B cell (primary cell): ENCODE measurements at regions not wholly inside any gene's neighbourhood (a gene's known extent, or its start where the extent isn't known, plus 50 kb on each side); places are given as distances from the start of the nearest gene placed in this dataset.

Experiments used
- EZH2 ChIP-seq: IDR thresholded peaks from 2 replicates; pipeline ENCODE4 v1.6.1; 2012; ENCODE audit warnings: borderline replicate concordance, low read depth, mild to moderate bottlenecking, moderate library complexity, low read length; ENCODE audit not compliant: insufficient read depth, poor library complexity, severe bottlenecking
- TF ChIP-seq, protein P1 (sequence below): fragments of 200-600 bp; IDR thresholded peaks from one replicate; pipeline ENCODE4 v1.8.0; 2022; ENCODE audit warnings: antibody characterized with exemption, mild to moderate bottlenecking

DNA sequence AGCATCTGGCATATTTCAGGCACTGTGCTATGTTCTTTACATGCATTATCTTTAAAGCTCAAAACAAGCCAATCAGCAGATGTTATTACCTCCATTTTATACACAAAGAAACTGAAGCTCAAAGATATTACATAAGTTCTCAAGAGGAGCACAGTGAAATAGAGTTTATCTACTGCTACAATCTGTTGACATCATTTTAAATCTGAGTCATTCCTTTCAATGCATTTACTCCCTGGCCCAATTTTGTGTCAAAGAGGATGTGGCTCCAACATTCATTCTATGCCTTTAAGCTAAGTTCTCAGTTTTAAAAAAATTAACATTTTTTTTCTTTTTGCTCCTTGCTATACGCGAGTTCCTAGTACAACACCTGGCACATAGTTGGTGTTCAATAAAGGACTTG is 486.3 kb upstream of the ZNF462 start:
- no peak for TF ChIP-seq EZH2
- TF ChIP-seq, protein P1, sequence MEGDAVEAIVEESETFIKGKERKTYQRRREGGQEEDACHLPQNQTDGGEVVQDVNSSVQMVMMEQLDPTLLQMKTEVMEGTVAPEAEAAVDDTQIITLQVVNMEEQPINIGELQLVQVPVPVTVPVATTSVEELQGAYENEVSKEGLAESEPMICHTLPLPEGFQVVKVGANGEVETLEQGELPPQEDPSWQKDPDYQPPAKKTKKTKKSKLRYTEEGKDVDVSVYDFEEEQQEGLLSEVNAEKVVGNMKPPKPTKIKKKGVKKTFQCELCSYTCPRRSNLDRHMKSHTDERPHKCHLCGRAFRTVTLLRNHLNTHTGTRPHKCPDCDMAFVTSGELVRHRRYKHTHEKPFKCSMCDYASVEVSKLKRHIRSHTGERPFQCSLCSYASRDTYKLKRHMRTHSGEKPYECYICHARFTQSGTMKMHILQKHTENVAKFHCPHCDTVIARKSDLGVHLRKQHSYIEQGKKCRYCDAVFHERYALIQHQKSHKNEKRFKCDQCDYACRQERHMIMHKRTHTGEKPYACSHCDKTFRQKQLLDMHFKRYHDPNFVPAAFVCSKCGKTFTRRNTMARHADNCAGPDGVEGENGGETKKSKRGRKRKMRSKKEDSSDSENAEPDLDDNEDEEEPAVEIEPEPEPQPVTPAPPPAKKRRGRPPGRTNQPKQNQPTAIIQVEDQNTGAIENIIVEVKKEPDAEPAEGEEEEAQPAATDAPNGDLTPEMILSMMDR, result no peak
